ENCODE measurements at regions not wholly inside any gene's neighbourhood (a gene's known extent, or its start where the extent isn't known, plus 50 kb on each side); places are given as distances from the start of the nearest gene placed in this dataset.

GRCh38 chr13:67664502-67664901, 434.4 kb upstream of the PCDH9 start:
- TF ChIP-seq, protein P1, sequence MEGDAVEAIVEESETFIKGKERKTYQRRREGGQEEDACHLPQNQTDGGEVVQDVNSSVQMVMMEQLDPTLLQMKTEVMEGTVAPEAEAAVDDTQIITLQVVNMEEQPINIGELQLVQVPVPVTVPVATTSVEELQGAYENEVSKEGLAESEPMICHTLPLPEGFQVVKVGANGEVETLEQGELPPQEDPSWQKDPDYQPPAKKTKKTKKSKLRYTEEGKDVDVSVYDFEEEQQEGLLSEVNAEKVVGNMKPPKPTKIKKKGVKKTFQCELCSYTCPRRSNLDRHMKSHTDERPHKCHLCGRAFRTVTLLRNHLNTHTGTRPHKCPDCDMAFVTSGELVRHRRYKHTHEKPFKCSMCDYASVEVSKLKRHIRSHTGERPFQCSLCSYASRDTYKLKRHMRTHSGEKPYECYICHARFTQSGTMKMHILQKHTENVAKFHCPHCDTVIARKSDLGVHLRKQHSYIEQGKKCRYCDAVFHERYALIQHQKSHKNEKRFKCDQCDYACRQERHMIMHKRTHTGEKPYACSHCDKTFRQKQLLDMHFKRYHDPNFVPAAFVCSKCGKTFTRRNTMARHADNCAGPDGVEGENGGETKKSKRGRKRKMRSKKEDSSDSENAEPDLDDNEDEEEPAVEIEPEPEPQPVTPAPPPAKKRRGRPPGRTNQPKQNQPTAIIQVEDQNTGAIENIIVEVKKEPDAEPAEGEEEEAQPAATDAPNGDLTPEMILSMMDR (IDR thresholded peaks at IDR 0.05; ENCODE audit: extremely low read depth, insufficient read depth, missing control alignments) = no peak
- DNase-seq (ENCODE audit: low spot score) = no peak
- in situ Hi-C loops (cut with MboI; ENCODE audit: low pct_unique_long_range_greater_than_20kb, low sequenced_read_pairs, unreplicated experiment) = no loop called here

DNA sequence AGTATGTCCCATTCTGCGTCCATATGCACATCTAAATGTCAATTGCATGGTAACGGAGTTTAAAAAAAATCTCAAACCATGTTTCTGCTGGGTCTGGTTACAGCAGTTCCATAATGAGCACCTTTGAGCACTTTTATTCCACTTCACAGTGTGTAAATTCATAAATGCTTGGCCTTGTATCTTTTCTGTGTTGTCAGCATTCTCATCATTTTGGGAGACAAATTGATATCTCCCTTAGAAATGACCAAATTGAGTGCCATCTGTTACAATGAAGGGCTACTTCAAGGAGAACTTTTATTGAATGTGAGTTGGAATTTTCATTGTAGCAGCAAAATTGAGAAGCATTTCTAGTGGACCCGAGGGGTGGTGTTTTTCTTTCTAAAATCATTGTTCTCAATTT, 432.9 kb upstream of the PCDH9 start:
- in situ Hi-C loops (cut with MboI; ENCODE audit: low pct_unique_long_range_greater_than_20kb, low sequenced_read_pairs, unreplicated experiment) = no loop called here
- TF ChIP-seq, protein P1 (IDR thresholded peaks at IDR 0.05; ENCODE audit: extremely low read depth, insufficient read depth, missing control alignments) = no peak

GRCh38 chr13:67652887-67653286, 422.8 kb upstream of the PCDH9 start:
- TF ChIP-seq, protein P1 (IDR thresholded peaks at IDR 0.05; ENCODE audit: extremely low read depth, insufficient read depth, missing control alignments) = no peak
- no peak for DNase-seq (ENCODE audit: low spot score)
- in situ Hi-C loops (cut with MboI; ENCODE audit: low pct_unique_long_range_greater_than_20kb, low sequenced_read_pairs, unreplicated experiment) = no loop called here

More for the DNA sequence above, 432.9 kb upstream of the PCDH9 start:
- DNase-seq (ENCODE audit: low spot score) = no peak

GRCh38 chr13:67651908-67652465, 421.9 kb upstream of the PCDH9 start:
- TF ChIP-seq, protein P1 (IDR thresholded peaks at IDR 0.05; ENCODE audit: extremely low read depth, insufficient read depth, missing control alignments) = no peak
- DNase-seq (ENCODE audit: low spot score) = no peak
- in situ Hi-C loops (cut with MboI; ENCODE audit: low pct_unique_long_range_greater_than_20kb, low sequenced_read_pairs, unreplicated experiment) = no loop called here

DNA sequence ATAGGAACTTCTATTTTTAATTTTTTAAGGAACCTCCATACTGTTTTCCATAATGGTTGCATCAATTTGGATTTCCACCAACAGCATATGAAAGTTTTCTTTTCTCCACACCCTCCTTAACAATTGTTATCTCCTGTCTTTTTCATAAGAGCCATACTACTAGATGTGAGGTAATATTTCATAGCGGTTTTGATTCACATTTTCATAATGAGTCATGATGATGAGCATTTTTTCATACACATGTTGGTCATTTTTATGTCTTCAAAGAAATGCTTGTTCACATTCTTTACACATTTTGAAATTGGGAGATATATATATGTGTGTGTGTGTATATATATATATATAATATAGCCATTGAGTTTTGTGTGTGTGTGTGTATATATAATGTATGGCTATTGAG, 420.3 kb upstream of the PCDH9 start:
- in situ Hi-C loops (cut with MboI; ENCODE audit: low pct_unique_long_range_greater_than_20kb, low sequenced_read_pairs, unreplicated experiment) = no loop called here

GRCh38 chr13:67645874-67646467, 415.8 kb upstream of the PCDH9 start:
- no peak for DNase-seq (ENCODE audit: low spot score)
- in situ Hi-C loops (cut with MboI; ENCODE audit: low pct_unique_long_range_greater_than_20kb, low sequenced_read_pairs, unreplicated experiment) = no loop called here
- TF ChIP-seq, protein P1 (IDR thresholded peaks at IDR 0.05; ENCODE audit: extremely low read depth, insufficient read depth, missing control alignments) = no peak

More for the DNA sequence above, 420.3 kb upstream of the PCDH9 start:
- TF ChIP-seq, protein P1 (IDR thresholded peaks at IDR 0.05; ENCODE audit: extremely low read depth, insufficient read depth, missing control alignments) = no peak
- DNase-seq (ENCODE audit: low spot score) = no peak

Measured in GM13977 (cell line).